ENCODE measurements at regions not wholly inside any gene's neighbourhood (a gene's known extent, or its start where the extent isn't known, plus 50 kb on each side); places are given as distances from the start of the nearest gene placed in this dataset.

DNA sequence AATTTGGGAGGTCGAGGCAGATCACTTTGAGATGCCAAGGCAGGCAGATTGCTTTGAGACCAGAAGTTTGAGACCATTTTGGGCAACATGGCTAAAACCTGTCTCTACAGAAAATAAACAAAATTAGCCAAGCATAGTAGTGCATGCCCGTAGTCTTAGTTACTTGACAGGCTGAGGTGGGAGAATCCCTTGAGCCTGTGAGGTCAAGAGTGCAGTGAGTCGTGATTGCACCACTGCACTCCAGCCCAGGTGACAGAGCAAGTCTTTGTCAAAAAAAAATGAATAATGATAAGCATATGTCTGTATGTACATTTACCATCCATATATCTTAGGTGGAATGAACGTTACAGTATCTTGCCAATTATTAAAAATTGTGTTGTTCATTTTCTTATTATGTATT, 2447.7 kb downstream of the PCDH9 start:
- Histone ChIP-seq H3K4me1 (ENCODE audit: insufficient read depth, low read length) (0 out of 2 replicates have a peak, but pooled peaks cover 2% of the 10 kb centered on the region), H3K27ac (ENCODE audit: low read length) (no peak overlapping the region), H3K9me3 (ENCODE audit: insufficient read depth, low read depth, low read length) (no peaks in the 10 kb centered on the region; the same call in 1 of the 2 replicates), H3K27me3 (ENCODE audit: insufficient read depth, low read length) (no peaks in the 10 kb centered on the region), H3K9ac (ENCODE audit: low read depth, low read length) (no peak overlapping the region), H3K36me3 (ENCODE audit: insufficient read depth, low read depth, low read length) (no peaks in the 10 kb centered on the region), H3K4me3 (ENCODE audit: low read length) (no peak overlapping the region)

DNA sequence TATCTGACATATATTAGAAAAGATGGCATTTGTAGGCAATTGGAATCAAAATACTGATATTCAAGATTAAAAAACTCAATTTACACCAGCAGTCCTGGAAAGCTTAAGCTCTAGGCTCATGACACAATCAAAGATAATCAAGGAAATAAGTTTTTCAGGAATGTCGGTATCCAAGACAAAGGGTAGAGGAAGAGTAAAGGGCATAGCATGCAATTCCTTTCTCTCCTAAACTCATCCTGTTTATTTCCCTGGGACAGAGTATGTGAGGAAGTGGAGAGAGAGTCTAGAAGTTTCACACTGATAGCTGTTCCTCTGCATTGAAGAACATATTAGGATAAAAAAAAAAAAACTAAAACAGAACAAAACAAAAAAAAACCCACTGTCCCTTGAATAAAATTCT, 2452.1 kb downstream of the PCDH9 start:
- Histone ChIP-seq H3K27ac (ENCODE audit: low read length) (no peak overlapping the region), H3K9me3 (ENCODE audit: insufficient read depth, low read depth, low read length) (no peaks in the 10 kb centered on the region), H3K36me3 (ENCODE audit: insufficient read depth, low read depth, low read length) (no peaks in the 10 kb centered on the region), H3K27me3 (ENCODE audit: insufficient read depth, low read length) (no peaks in the 10 kb centered on the region), H3K4me1 (ENCODE audit: insufficient read depth, low read length) (0 out of 2 replicates have a peak, but pooled peaks cover 2% of the 10 kb centered on the region), H3K4me3 (ENCODE audit: low read length) (no peak overlapping the region), H3K9ac (ENCODE audit: low read depth, low read length) (no peak overlapping the region)

DNA sequence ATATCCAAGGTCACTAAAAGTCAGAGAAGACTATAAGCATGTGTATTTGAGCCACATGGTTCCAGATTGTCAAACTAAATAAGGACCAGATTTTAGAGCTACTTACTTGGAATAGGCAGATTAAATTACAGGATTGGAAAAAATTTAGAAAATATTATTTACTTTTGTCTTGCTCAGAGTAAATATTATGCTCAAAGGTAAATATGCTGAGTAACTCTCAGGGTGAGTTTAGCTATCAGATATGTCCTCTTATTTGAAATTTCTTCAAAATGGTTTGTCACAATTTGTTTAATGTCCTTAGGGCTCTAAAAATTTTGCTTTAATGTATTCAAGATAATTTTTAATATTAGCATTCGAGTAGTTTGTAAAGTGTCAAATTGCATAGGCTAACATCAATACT, 2455.2 kb downstream of the PCDH9 start:
- Histone ChIP-seq H3K9me3 (ENCODE audit: insufficient read depth, low read depth, low read length) (no peaks in the 10 kb centered on the region), H3K4me1 (ENCODE audit: insufficient read depth, low read length) (0 out of 2 replicates have a peak, but pooled peaks cover 2% of the 10 kb centered on the region), H3K9ac (ENCODE audit: low read depth, low read length) (no peak overlapping the region), H3K4me3 (ENCODE audit: low read length) (no peak overlapping the region), H3K36me3 (ENCODE audit: insufficient read depth, low read depth, low read length) (no peaks in the 10 kb centered on the region), H3K27me3 (ENCODE audit: insufficient read depth, low read length) (no peaks in the 10 kb centered on the region), H3K27ac (ENCODE audit: low read length) (no peak overlapping the region)

DNA sequence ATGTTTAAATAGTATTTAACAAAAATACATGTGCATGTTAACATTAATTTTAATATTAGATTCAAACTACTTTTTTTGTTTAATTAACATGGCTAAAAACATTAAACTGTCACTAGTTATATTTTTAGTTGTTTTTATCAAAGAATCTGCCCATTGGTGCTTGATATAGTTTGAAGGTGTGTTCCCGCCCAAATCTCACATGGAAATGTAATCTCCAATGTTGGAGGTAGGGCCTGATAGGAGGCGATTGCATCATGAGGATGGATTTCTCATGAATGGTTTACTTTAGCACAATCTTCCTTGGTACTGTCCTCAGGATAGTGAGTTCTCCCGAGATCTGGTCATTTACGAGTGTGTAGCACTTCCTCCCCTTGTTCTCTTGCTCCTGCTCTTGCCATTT, 2459.4 kb downstream of the PCDH9 start:
- no peak overlapping the region for H3K4me3 ChIP-seq (ENCODE audit: low read length)
- H3K9me3 ChIP-seq (ENCODE audit: insufficient read depth, low read depth, low read length): no peaks in the 10 kb centered on the region
- peaks cover 7% of the 10 kb centered on the region for H3K4me1 ChIP-seq (ENCODE audit: insufficient read depth, low read length)
- H3K36me3 ChIP-seq (ENCODE audit: insufficient read depth, low read depth, low read length): no peaks in the 10 kb centered on the region
- H3K9ac ChIP-seq (ENCODE audit: low read depth, low read length): no peak overlapping the region
- no peaks in the 10 kb centered on the region for H3K27me3 ChIP-seq (ENCODE audit: insufficient read depth, low read length)
- no peak overlapping the region for H3K27ac ChIP-seq (ENCODE audit: low read length)

DNA sequence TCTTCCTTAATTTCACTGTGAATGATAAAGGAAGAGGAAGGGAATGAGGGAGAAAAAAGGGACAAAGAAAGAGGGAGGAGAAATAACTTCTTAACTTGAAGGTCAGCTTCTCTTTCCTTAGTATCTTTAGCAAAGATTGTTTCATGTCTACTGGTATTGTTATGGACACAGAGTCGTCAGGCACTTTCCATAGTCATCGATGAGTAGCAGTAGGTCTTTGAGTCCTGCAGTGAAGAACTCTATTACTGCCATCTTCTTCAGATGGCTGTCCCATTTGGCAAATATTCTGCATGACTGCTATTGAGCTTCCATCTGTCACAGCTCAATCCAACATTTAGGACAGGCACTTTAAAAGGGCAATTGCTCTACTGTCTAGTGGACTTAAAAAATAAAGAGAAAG, 2463.1 kb downstream of the PCDH9 start:
- Histone ChIP-seq H3K27ac (ENCODE audit: low read length) (no peak overlapping the region), H3K9me3 (ENCODE audit: insufficient read depth, low read depth, low read length) (no peaks in the 10 kb centered on the region), H3K9ac (ENCODE audit: low read depth, low read length) (no peak overlapping the region), H3K27me3 (ENCODE audit: insufficient read depth, low read length) (no peaks in the 10 kb centered on the region), H3K4me3 (ENCODE audit: low read length) (no peak overlapping the region), H3K4me1 (ENCODE audit: insufficient read depth, low read length) (peaks cover 7% of the 10 kb centered on the region), H3K36me3 (ENCODE audit: insufficient read depth, low read depth, low read length) (no peaks in the 10 kb centered on the region)

DNA sequence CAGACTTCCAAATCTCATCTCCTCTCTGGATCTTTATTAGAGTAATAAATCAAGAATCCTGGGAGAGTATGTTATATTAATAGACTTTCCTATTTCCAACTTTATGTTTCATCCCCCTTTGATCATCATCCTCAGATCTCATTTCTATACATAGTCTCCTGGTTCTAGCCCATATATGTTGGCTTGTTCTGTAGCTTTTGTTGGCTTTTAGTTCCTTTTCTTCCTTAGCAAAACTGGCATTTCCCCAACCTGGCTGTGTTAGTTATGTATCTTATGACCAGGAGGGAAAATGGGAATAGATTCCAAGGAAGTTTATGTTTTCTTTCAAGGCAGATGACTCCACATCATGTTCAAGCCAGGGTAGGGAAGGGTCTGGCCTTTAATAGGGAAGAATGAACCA, 2464.5 kb downstream of the PCDH9 start:
- Histone ChIP-seq H3K27ac (ENCODE audit: low read length) (no peak overlapping the region), H3K27me3 (ENCODE audit: insufficient read depth, low read length) (no peaks in the 10 kb centered on the region), H3K9me3 (ENCODE audit: insufficient read depth, low read depth, low read length) (no peaks in the 10 kb centered on the region), H3K9ac (ENCODE audit: low read depth, low read length) (no peak overlapping the region), H3K4me1 (ENCODE audit: insufficient read depth, low read length) (peaks cover 10% of the 10 kb centered on the region), H3K36me3 (ENCODE audit: insufficient read depth, low read depth, low read length) (no peaks in the 10 kb centered on the region), H3K4me3 (ENCODE audit: low read length) (no peak overlapping the region)

DNA sequence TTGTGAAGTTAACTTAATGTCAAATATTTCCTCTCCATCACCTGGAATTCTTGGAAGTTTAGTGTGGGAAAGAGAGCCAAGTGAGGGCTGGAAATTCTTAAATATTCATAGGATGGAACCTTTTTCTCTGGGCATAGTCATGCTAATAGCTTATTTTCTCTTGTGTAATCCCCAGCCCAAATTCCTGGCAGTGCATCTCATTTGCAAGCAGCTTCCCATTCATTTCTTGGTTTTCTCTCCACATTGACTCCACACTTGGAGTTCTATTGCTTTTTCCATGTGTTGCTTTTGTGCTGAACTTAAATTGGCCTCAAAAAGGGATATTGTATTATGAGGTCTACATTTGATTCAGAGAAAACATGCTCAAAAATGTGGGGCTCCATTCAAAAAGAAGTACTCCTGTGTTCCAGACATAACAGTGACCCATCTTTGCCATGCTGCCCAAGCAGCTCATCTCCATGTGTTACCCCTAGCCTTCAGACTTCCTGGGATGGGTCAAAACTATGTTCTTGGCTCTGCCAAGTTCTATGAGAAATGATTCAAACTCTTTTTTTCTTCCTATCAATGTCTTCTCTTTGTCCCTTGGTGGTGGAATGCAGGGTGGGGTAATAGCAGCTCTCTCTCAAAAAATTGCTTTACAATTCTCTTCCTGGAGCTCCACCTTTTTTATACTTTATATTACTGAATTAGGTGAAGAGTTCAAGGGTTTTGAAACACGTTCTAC, 2471.5 kb downstream of the PCDH9 start:
- H3K27me3 ChIP-seq (ENCODE audit: insufficient read depth, low read length): no peaks in the 10 kb centered on the region
- H3K4me1 ChIP-seq (ENCODE audit: insufficient read depth, low read length): peaks cover 19% of the 10 kb centered on the region; the same call in 1 of the 2 replicates
- H3K9ac ChIP-seq (ENCODE audit: low read depth, low read length): no peak overlapping the region
- H3K27ac ChIP-seq (ENCODE audit: low read length): peak overlapping the region; percentile 18
- no peaks in the 10 kb centered on the region for H3K9me3 ChIP-seq (ENCODE audit: insufficient read depth, low read depth, low read length)
- no peak overlapping the region for H3K4me3 ChIP-seq (ENCODE audit: low read length)
- no peaks in the 10 kb centered on the region for H3K36me3 ChIP-seq (ENCODE audit: insufficient read depth, low read depth, low read length)

DNA sequence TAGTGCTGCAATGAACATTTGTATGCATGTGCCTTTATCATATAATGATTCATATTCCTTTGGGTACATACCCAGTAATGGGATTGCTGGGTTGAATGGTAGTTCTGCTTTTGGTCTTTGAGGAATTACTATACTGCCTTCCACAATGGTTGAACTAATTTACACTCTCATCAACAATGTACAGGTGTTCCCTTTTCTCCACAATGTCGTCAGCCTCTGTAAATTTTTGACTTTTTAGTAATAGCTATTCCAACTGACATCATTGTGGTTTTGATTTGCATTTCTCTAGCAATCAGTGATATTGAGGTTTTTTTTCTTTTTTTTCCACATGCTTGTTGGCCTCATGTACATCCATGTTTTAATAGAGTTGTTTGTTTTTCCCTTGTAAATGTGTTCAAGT, 2473.5 kb downstream of the PCDH9 start:
- H3K4me3 ChIP-seq (ENCODE audit: low read length): no peak overlapping the region
- peaks cover 19% of the 10 kb centered on the region; the same call in 1 of the 2 replicates for H3K4me1 ChIP-seq (ENCODE audit: insufficient read depth, low read length)
- H3K9ac ChIP-seq (ENCODE audit: low read depth, low read length): no peak overlapping the region
- no peak overlapping the region for H3K27ac ChIP-seq (ENCODE audit: low read length)
- no peaks in the 10 kb centered on the region for H3K27me3 ChIP-seq (ENCODE audit: insufficient read depth, low read length)
- no peaks in the 10 kb centered on the region for H3K36me3 ChIP-seq (ENCODE audit: insufficient read depth, low read depth, low read length)
- H3K9me3 ChIP-seq (ENCODE audit: insufficient read depth, low read depth, low read length): no peaks in the 10 kb centered on the region

DNA sequence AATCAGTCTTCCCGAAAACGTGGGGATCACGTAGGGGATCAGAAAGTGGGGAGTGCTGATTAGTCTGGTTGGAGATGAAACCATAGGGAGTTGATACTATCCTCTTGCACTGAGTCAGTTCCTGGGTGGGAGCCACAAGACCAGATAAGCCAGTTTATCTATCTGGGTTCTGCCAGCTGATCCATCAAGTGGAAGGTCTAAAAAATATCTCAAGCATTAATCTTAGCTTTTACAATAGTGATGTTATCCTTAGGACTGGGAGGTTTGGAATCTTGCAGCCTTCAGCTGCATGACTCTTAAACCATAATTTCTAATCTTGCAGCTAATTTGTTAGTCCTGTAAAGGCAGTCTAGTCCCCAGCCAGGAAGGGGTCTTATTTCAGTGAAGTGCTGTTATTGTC, 2474.2 kb downstream of the PCDH9 start:
- Histone ChIP-seq H3K4me1 (ENCODE audit: insufficient read depth, low read length) (peaks cover 16% of the 10 kb centered on the region; the same call in 1 of the 2 replicates), H3K9me3 (ENCODE audit: insufficient read depth, low read depth, low read length) (no peaks in the 10 kb centered on the region), H3K27ac (ENCODE audit: low read length) (no peak overlapping the region), H3K9ac (ENCODE audit: low read depth, low read length) (no peak overlapping the region), H3K27me3 (ENCODE audit: insufficient read depth, low read length) (no peaks in the 10 kb centered on the region), H3K4me3 (ENCODE audit: low read length) (no peak overlapping the region), H3K36me3 (ENCODE audit: insufficient read depth, low read depth, low read length) (no peaks in the 10 kb centered on the region)

DNA sequence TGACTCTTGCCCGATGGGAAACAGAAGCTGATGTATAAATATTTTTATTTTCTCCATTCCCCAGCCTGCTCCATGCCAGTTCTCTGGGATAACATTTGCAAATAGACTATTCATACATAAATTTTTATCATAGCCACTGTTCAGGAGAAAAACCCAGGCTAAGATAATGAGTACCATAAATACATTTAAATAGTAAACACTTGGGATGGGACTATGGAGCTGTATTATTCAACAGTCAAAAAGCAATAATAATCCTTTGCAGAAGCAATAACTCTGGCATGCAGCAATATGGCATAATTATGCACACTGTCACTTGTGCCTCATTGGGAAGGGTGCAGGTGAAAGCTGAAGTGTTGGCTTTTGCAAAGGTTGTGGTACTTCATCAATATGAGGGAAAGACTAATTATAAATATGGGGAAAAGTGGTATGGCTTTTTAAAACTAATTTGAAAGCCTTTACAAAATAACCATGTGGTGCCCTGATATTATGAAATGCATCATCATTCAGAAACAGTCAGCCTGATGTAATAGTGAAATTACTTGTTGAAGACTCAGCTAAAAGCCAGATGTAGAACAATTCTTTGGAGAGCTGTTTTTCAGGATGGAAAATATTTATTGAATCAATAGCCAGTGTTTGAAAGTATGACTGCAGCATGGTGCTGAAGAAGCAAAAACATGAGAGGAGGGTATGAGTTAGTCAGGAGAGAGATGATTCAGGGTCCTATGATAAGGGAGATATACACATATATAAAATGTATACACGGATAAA, 2476.7 kb downstream of the PCDH9 start:
- H3K36me3 ChIP-seq (ENCODE audit: insufficient read depth, low read depth, low read length): no peaks in the 10 kb centered on the region
- no peak overlapping the region for H3K27ac ChIP-seq (ENCODE audit: low read length)
- H3K27me3 ChIP-seq (ENCODE audit: insufficient read depth, low read length): no peaks in the 10 kb centered on the region
- H3K9me3 ChIP-seq (ENCODE audit: insufficient read depth, low read depth, low read length): no peaks in the 10 kb centered on the region
- no peak overlapping the region for H3K9ac ChIP-seq (ENCODE audit: low read depth, low read length)
- H3K4me1 ChIP-seq (ENCODE audit: insufficient read depth, low read length): peaks cover 14% of the 10 kb centered on the region; the same call in 1 of the 2 replicates
- H3K4me3 ChIP-seq (ENCODE audit: low read length): no peak overlapping the region

DNA sequence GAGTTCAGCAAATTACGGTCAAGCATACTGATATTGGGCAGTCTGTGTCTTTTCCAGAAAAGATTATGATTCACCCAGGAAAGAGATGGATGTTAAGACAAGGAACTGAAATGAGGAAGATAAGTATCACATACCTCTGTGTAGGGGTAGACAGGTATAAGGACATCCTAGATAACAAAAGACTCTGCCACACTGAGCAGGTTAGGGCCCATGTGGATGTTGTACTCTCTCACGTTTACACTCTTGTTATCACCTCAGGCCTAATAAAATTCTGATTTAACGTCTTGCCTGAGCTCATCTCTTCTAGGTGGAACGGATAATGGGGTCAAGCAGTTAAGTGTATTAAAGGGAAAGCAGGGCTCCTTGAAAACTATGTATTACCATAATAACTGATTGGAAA, 2480.8 kb downstream of the PCDH9 start:
- no peak overlapping the region for H3K4me3 ChIP-seq (ENCODE audit: low read length)
- no peaks in the 10 kb centered on the region for H3K9me3 ChIP-seq (ENCODE audit: insufficient read depth, low read depth, low read length)
- H3K4me1 ChIP-seq (ENCODE audit: insufficient read depth, low read length): peaks cover 18% of the 10 kb centered on the region; the same call in 1 of the 2 replicates
- H3K27me3 ChIP-seq (ENCODE audit: insufficient read depth, low read length): no peaks in the 10 kb centered on the region
- H3K36me3 ChIP-seq (ENCODE audit: insufficient read depth, low read depth, low read length): no peaks in the 10 kb centered on the region
- no peak overlapping the region for H3K9ac ChIP-seq (ENCODE audit: low read depth, low read length)
- H3K27ac ChIP-seq (ENCODE audit: low read length): no peak overlapping the region

DNA sequence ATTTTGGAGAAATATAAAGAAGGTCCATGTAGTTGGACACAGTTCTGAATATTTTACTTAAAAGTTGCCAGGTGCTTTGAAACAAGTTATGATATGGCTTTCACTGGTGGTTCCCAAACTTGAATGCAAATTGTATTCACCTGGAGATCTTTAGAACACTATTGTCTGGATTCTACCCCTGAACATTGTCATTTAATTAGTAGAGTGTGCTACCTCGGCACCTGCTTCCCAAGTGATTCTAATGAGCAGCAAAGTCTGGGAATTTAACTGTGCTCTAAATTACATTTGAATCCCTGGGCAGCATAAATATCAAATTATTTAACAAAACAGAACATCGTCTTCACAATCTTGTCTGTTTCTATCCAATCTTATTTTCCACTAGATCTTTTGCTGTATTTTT, 2483.3 kb downstream of the PCDH9 start:
- Histone ChIP-seq H3K4me3 (ENCODE audit: low read length) (peak overlapping the region; percentile 4; the same call in 1 of the 2 replicates), H3K9me3 (ENCODE audit: insufficient read depth, low read depth, low read length) (no peaks in the 10 kb centered on the region), H3K27ac (ENCODE audit: low read length) (no peak overlapping the region), H3K27me3 (ENCODE audit: insufficient read depth, low read length) (no peaks in the 10 kb centered on the region), H3K36me3 (ENCODE audit: insufficient read depth, low read depth, low read length) (no peaks in the 10 kb centered on the region), H3K4me1 (ENCODE audit: insufficient read depth, low read length) (peaks cover 18% of the 10 kb centered on the region; the same call in 1 of the 2 replicates), H3K9ac (ENCODE audit: low read depth, low read length) (no peak overlapping the region)
